Caco-2 (cell line): ENCODE measurements at regions not wholly inside any gene's neighbourhood (a gene's known extent, or its start where the extent isn't known, plus 50 kb on each side); places are given as distances from the start of the nearest gene placed in this dataset.

Source experiments
- BruUV-seq: library from RNA; stranded (reverse); fragments of 400-500 nt; replicated peaks from 2 replicates; lab custom pipeline; 2021; lab: Mats Ljungman, UMichigan
- CTCF ChIA-PET: fragments of 300-600 bp; sonication (Branson Sonifier 250); formaldehyde crosslinking; loops from one replicate; lab custom pipeline; 2022; ENCODE audit warnings: antibody characterized with exemption; lab: Charles Lee
- POLR2A ChIA-PET: fragments of 300-600 bp; sonication (Branson Sonifier 250); formaldehyde crosslinking; loops from one replicate; lab custom pipeline; 2022; ENCODE audit warnings: antibody characterized with exemption; lab: Charles Lee
- DNase-seq, 2 experiments: peaks; one replicate each; pipeline versions ENCODE4 v3.0.0 to v3.0.0-alpha.2; 2020 to 2022
- H3K27me3 ChIP-seq: replicated peaks from 2 replicates; pipeline ENCODE4 v1.6.0; 2011; ENCODE audit warnings: low read length; ENCODE audit not compliant: control insufficient read depth, insufficient read depth
- H3K36me3 ChIP-seq: 2 replicates; pipeline ENCODE4 v1.5.1; 2011; ENCODE audit warnings: low read length; ENCODE audit not compliant: control insufficient read depth, insufficient read depth
- H3K4me1 ChIP-seq: fragments of 250-450 bp; sonication (Bioruptor Pico); 2 replicates; pipeline ENCODE4 v1.5.1; 2020; ENCODE audit warnings: mild to moderate bottlenecking
- H3K4me3 ChIP-seq: 2 replicates; pipeline ENCODE4 v1.5.1; 2011; ENCODE audit warnings: low read depth, mild to moderate bottlenecking, control low read depth, low read length
- H3K9me3 ChIP-seq: fragments of 250-450 bp; sonication (Bioruptor Pico); 2 replicates; pipeline ENCODE4 v1.5.1; 2020; ENCODE audit warnings: mild to moderate bottlenecking, moderate library complexity
- H3K27ac Mint-ChIP-seq: one replicate; pipeline ENCODE4 v1.8.0; 2022; ENCODE audit warnings: mixed read lengths; ENCODE audit not compliant: unreplicated experiment
- H3K27me3 Mint-ChIP-seq: one replicate; pipeline ENCODE4 v1.8.0; 2022; ENCODE audit warnings: mixed read lengths; ENCODE audit not compliant: insufficient read depth, unreplicated experiment
- H3K36me3 Mint-ChIP-seq: one replicate; pipeline ENCODE4 v1.8.0; 2022; ENCODE audit warnings: mild to moderate bottlenecking, mixed read lengths; ENCODE audit not compliant: insufficient read depth, unreplicated experiment
- H3K4me1 Mint-ChIP-seq: one replicate; pipeline ENCODE4 v1.8.0; 2022; ENCODE audit warnings: low read depth, mixed read lengths; ENCODE audit not compliant: unreplicated experiment
- H3K4me3 Mint-ChIP-seq: one replicate; pipeline ENCODE4 v1.8.0; 2022; ENCODE audit warnings: mild to moderate bottlenecking, moderate library complexity, mixed read lengths; ENCODE audit not compliant: unreplicated experiment
- H3K9me3 Mint-ChIP-seq: one replicate; pipeline ENCODE4 v1.8.0; 2022; ENCODE audit warnings: mixed read lengths; ENCODE audit not compliant: unreplicated experiment
- intact Hi-C: fragments of 100-400 bp; cut with micrococcal nuclease; formaldehyde crosslinking; loops from one replicate; pipeline ENCODE4 v1.10.0; 2022; ENCODE audit not compliant: unreplicated experiment
- TF ChIP-seq, protein P1 (sequence below), 2 experiments: fragments of 200-600 bp in 1 of 2; IDR thresholded peaks; 1 replicate in 1 of 2; 2 replicates in 1 of 2; pipeline versions ENCODE4 v1.5.1 to v1.8.0; 2011 to 2022; ENCODE audit warnings: antibody characterized with exemption in 1 of 2, control low read depth in 1 of 2, inconsistent platforms in 1 of 2, low read depth in 1 of 2, low read length in 1 of 2, mild to moderate bottlenecking in 1 of 2, moderate library complexity in 1 of 2; ENCODE audit not compliant: insufficient read depth in 1 of 2, severe bottlenecking in 1 of 2, unreplicated experiment in 1 of 2

DNA sequence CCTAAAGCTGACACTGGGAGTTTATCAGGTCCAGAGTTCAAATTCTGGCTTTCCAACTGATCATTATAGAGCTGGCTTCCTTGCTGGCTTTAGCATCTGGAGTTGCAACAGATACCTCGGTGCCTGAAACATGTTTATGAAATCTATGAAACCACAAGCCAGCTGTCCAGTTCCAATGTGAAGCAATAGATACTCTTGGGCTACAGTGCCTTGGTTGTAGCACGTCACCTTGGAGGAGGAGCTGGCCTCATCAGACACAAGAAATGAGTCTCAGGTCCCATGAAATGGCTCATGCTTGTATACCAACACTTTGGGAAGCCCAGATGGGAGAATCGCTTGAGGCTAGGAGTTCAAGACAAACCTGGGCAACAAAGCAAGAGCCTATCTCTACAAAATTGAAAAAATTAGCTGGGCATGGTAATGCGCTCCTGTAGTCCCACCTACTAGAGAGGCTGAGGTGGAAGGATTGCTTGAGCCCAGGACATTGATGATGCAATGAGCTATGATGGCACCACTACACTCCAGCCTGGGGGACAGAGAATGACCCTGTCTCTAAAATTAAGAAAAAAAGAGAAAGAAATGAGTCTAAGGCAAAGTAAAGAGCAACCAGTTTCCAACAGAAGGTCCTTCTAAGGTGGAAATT is 132.5 kb upstream of the ZNF648 start:
- no peak overlapping the region for H3K4me3 ChIP-seq
- Mint-ChIP-seq H3K9me3 (no peaks in the 10 kb centered on the region), H3K27me3 (no peaks in the 10 kb centered on the region), H3K36me3 (no peaks in the 10 kb centered on the region), H3K4me1 (peaks cover 2% of the 10 kb centered on the region), H3K27ac (no peak overlapping the region), H3K4me3 (no peak overlapping the region)
- intact Hi-C loops, result no loop called here
- DNase-seq, result no peak
- POLR2A ChIA-PET, result no interaction called here
- TF ChIP-seq, protein P1, sequence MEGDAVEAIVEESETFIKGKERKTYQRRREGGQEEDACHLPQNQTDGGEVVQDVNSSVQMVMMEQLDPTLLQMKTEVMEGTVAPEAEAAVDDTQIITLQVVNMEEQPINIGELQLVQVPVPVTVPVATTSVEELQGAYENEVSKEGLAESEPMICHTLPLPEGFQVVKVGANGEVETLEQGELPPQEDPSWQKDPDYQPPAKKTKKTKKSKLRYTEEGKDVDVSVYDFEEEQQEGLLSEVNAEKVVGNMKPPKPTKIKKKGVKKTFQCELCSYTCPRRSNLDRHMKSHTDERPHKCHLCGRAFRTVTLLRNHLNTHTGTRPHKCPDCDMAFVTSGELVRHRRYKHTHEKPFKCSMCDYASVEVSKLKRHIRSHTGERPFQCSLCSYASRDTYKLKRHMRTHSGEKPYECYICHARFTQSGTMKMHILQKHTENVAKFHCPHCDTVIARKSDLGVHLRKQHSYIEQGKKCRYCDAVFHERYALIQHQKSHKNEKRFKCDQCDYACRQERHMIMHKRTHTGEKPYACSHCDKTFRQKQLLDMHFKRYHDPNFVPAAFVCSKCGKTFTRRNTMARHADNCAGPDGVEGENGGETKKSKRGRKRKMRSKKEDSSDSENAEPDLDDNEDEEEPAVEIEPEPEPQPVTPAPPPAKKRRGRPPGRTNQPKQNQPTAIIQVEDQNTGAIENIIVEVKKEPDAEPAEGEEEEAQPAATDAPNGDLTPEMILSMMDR (IDR thresholded peaks at IDR 0.05; ENCODE audit: insufficient read depth in 1 of 2, low read depth in 1 of 2, low read length in 1 of 2, severe bottlenecking in 1 of 2, unreplicated experiment in 1 of 2), result no peak
- H3K4me1 ChIP-seq, result no peaks in the 10 kb centered on the region
- H3K36me3 ChIP-seq, result no peaks in the 10 kb centered on the region
- no peaks in the 10 kb centered on the region for H3K9me3 ChIP-seq
- no peaks in the 10 kb centered on the region for H3K27me3 ChIP-seq
- BruUV-seq, result no TSS peak
- CTCF ChIA-PET, result no interaction called here

DNA sequence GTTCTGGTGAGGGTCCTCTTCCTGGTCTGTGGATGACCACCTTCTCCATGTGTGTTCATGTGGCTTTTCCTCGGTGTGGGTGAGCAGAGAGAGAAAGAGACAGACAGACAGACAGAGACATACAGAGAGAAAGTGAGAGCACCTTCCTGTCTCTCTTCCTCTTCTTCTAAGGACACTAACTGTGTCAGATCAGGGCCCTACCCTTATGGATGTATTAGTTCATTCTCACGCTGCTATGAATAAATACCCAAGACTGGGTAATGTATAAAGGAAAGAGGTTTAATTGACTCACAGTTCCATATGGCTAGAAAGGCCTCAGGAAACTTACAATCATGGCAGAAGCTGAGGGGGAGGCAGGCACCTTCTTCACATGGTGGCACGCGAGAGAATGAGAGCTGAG is 131.5 kb upstream of the ZNF648 start:
- BruUV-seq, result no TSS peak
- intact Hi-C loops, result no loop called here

DNA sequence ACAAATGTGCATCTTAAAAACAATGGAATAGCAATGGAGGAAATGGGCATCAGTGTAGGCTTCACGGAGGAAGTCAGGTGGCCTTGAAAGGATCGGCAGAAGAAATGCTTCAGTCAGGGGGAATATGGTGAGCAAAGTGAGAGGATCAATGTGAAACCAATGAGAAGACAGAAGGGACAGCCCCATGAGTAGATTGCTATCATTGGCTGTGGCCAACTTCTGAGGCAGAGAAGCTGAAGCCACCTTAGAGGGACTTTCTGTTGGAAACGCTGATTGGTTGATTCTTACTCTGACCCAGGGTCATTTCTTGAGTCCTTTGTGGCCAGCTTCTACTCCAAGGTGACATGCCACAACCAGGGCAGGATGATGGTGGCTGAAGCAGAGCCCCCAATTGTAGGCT is 130.7 kb upstream of the ZNF648 start:
- no peak overlapping the region for H3K4me3 ChIP-seq
- no peaks in the 10 kb centered on the region for H3K36me3 ChIP-seq
- Mint-ChIP-seq H3K27ac (no peak overlapping the region), H3K4me1 (no peaks in the 10 kb centered on the region), H3K27me3 (no peaks in the 10 kb centered on the region), H3K9me3 (no peaks in the 10 kb centered on the region), H3K36me3 (no peaks in the 10 kb centered on the region), H3K4me3 (no peak overlapping the region)
- no TSS peak for BruUV-seq
- H3K4me1 ChIP-seq, result no peaks in the 10 kb centered on the region
- intact Hi-C loops, result no loop called here
- DNase-seq, result no peak
- CTCF ChIA-PET, result no interaction called here
- H3K27me3 ChIP-seq, result no peaks in the 10 kb centered on the region
- TF ChIP-seq, protein P1 (IDR thresholded peaks at IDR 0.05; ENCODE audit: insufficient read depth in 1 of 2, low read depth in 1 of 2, low read length in 1 of 2, severe bottlenecking in 1 of 2, unreplicated experiment in 1 of 2), result no peak
- POLR2A ChIA-PET, result no interaction called here
- no peaks in the 10 kb centered on the region for H3K9me3 ChIP-seq

More for the DNA sequence above, 131.5 kb upstream of the ZNF648 start:
- Histone ChIP-seq H3K4me1 (no peaks in the 10 kb centered on the region), H3K4me3 (no peak overlapping the region), H3K27me3 (no peaks in the 10 kb centered on the region), H3K9me3 (no peaks in the 10 kb centered on the region), H3K36me3 (no peaks in the 10 kb centered on the region)
- H3K27ac Mint-ChIP-seq, result no peak overlapping the region
- DNase-seq, result no peak
- H3K36me3 Mint-ChIP-seq, result no peaks in the 10 kb centered on the region
- no peak overlapping the region for H3K4me3 Mint-ChIP-seq
- no peaks in the 10 kb centered on the region for H3K4me1 Mint-ChIP-seq
- ChIA-PET CTCF (no interaction called here), POLR2A (no interaction called here)
- no peaks in the 10 kb centered on the region for H3K27me3 Mint-ChIP-seq
- no peaks in the 10 kb centered on the region for H3K9me3 Mint-ChIP-seq
- TF ChIP-seq, protein P1 (IDR thresholded peaks at IDR 0.05; ENCODE audit: insufficient read depth in 1 of 2, low read depth in 1 of 2, low read length in 1 of 2, severe bottlenecking in 1 of 2, unreplicated experiment in 1 of 2), result no peak
